Right lung (tissue), 2 donors: ENCODE measurements at regions not wholly inside any gene's neighbourhood (a gene's known extent, or its start where the extent isn't known, plus 50 kb on each side); places are given as distances from the start of the nearest gene placed in this dataset.

ENCODE experiments used
- DNase-seq, 2 donors: peaks; one replicate each; pipeline ENCODE4 v3.0.0-alpha.2; 2013

- no peak for DNase-seq
Measured at GRCh38 chrX:112910418-112910817, 69.8 kb upstream of the AMOT start.

- no peak for DNase-seq
Measured at GRCh38 chrX:112901869-112902725, 61.5 kb upstream of the AMOT start.

- DNase-seq: no peak
Measured at GRCh38 chrX:112896051-112896450, 55.4 kb upstream of the AMOT start.
